ENCODE measurements at regions not wholly inside any gene's neighbourhood (a gene's known extent, or its start where the extent isn't known, plus 50 kb on each side); places are given as distances from the start of the nearest gene placed in this dataset.

DNA sequence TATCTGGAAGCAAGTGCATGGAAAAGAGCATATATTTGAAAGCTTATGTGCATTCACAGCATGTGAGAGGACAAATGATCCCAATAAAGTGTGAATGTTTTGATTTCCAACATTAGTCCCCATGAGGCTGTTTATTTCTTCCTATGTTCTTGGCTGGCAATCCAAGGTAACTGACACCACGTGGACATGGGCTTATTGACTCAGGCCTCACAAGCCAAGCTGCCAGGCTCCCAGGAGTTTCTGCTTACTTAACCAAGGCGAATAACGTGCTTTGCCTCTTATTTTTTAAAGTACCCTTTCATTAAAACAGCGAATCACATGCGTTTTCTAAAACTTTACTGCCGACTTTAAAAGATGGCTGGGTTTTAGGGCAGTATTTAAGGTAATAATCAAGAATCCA lies 441.7 kb downstream of the FUT8 start:
- H3K36me3 ChIP-seq (ENCODE audit: low read length) = no peaks in the 10 kb centered on the region
- H3K4me3 ChIP-seq (ENCODE audit: insufficient read depth, low read length, poor library complexity, severe bottlenecking) = no peak overlapping the region
- H3K9me3 ChIP-seq (ENCODE audit: insufficient read depth, low read length) = no peaks in the 10 kb centered on the region
- H3K9me2 ChIP-seq (replicated peaks; ENCODE audit: insufficient read depth, low read length) = no peaks in the 10 kb centered on the region
- no peaks in the 10 kb centered on the region for H4K20me1 ChIP-seq (ENCODE audit: low read depth, low read length)
- H3K27ac ChIP-seq (ENCODE audit: low read depth, low read length) = no peak overlapping the region
- no peaks in the 10 kb centered on the region for H3K79me2 ChIP-seq (ENCODE audit: insufficient read depth, low read length)
- H3K4me2 ChIP-seq (ENCODE audit: low read depth, low read length, poor library complexity, severe bottlenecking) = no peak overlapping the region
- H3K27me3 ChIP-seq (ENCODE audit: low read length) = no peaks in the 10 kb centered on the region
- no peaks in the 10 kb centered on the region for H3F3A ChIP-seq (ENCODE audit: insufficient read depth)
- TF ChIP-seq, protein P1, sequence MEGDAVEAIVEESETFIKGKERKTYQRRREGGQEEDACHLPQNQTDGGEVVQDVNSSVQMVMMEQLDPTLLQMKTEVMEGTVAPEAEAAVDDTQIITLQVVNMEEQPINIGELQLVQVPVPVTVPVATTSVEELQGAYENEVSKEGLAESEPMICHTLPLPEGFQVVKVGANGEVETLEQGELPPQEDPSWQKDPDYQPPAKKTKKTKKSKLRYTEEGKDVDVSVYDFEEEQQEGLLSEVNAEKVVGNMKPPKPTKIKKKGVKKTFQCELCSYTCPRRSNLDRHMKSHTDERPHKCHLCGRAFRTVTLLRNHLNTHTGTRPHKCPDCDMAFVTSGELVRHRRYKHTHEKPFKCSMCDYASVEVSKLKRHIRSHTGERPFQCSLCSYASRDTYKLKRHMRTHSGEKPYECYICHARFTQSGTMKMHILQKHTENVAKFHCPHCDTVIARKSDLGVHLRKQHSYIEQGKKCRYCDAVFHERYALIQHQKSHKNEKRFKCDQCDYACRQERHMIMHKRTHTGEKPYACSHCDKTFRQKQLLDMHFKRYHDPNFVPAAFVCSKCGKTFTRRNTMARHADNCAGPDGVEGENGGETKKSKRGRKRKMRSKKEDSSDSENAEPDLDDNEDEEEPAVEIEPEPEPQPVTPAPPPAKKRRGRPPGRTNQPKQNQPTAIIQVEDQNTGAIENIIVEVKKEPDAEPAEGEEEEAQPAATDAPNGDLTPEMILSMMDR (IDR thresholded peaks at IDR 0.05; ENCODE audit: insufficient read depth, low read length, poor library complexity, severe bottlenecking) = no peak
- TF ChIP-seq EZH2phosphoT487 (conservative IDR thresholded peaks at IDR 0.05; ENCODE audit: low read length) = no peak
- H2AFZ ChIP-seq (ENCODE audit: low read depth, low read length, severe bottlenecking) = no peak overlapping the region
- no peak overlapping the region for H3K9ac ChIP-seq (ENCODE audit: low read length)

DNA sequence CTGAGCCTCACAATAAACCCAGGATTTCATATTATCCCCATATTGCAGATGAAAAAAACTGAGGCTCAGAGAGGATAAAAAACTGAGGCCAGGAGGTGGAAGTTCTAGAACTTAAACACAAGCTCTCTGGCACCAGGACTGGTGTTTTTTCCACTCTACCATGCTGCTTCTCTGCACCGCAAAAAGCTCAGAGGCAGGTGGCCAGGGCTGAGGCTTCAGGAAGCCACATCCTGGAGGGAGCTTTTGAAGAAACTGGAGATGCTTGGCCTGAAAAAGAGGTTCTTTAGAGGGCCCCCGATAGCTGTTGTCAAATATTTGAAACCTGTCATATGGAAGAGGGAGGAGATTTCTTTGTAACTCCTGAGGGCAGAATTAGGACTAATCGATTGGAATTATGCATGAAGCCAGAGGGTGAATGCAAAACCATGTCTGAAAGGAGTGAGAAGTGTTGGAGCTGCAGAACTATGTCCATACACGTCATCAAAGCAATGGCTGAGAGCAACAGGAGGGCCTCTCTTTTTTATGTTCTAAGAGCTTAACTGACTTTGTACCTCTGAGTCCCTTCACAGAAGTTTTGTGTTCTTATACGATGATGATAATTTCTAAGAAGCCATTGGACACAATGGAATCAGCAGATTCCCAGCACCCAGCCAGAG lies 448.6 kb downstream of the FUT8 start:
- Histone ChIP-seq H3F3A (ENCODE audit: insufficient read depth) (no peaks in the 10 kb centered on the region), H3K9me3 (ENCODE audit: insufficient read depth, low read length) (no peaks in the 10 kb centered on the region), H3K9me2 (replicated peaks; ENCODE audit: insufficient read depth, low read length) (no peaks in the 10 kb centered on the region), H4K20me1 (ENCODE audit: low read depth, low read length) (no peaks in the 10 kb centered on the region), H3K4me2 (ENCODE audit: low read depth, low read length, poor library complexity, severe bottlenecking) (no peak overlapping the region), H3K4me3 (ENCODE audit: insufficient read depth, low read length, poor library complexity, severe bottlenecking) (no peak overlapping the region), H3K36me3 (ENCODE audit: low read length) (no peaks in the 10 kb centered on the region), H3K27me3 (ENCODE audit: low read length) (no peaks in the 10 kb centered on the region), H3K27ac (ENCODE audit: low read depth, low read length) (no peak overlapping the region), H2AFZ (ENCODE audit: low read depth, low read length, severe bottlenecking) (no peak overlapping the region), H3K9ac (ENCODE audit: low read length) (no peak overlapping the region), H3K79me2 (ENCODE audit: insufficient read depth, low read length) (no peaks in the 10 kb centered on the region)
- TF ChIP-seq EZH2phosphoT487 (conservative IDR thresholded peaks at IDR 0.05; ENCODE audit: low read length) = no peak
- TF ChIP-seq, protein P1 (IDR thresholded peaks at IDR 0.05; ENCODE audit: insufficient read depth, low read length, poor library complexity, severe bottlenecking) = no peak

DNA sequence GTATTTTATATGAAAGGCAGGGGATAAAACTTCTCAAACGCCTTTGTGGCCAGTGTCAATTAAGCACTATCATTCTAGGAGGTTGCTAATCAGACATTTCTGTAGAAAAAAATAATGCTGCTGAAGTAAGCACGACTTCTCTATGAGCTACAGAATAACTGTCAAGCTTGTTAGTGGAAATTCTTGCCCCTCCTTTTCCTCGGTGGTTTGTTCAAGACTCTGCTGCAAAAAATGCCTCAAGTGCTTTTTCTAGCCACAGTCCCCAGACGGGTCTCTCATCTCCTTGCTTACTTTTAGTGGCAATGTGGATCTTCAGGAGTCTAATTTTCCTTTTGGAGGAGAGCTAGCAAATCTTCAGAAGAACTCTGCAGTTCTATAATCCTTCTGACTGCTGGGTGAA lies 452.0 kb downstream of the FUT8 start:
- Histone ChIP-seq H4K20me1 (ENCODE audit: low read depth, low read length) (no peaks in the 10 kb centered on the region), H3K9me3 (ENCODE audit: insufficient read depth, low read length) (no peaks in the 10 kb centered on the region), H3K36me3 (ENCODE audit: low read length) (no peaks in the 10 kb centered on the region), H3K4me2 (ENCODE audit: low read depth, low read length, poor library complexity, severe bottlenecking) (no peak overlapping the region), H3K4me3 (ENCODE audit: insufficient read depth, low read length, poor library complexity, severe bottlenecking) (no peak overlapping the region), H3K9ac (ENCODE audit: low read length) (no peak overlapping the region), H3F3A (ENCODE audit: insufficient read depth) (no peaks in the 10 kb centered on the region), H2AFZ (ENCODE audit: low read depth, low read length, severe bottlenecking) (no peak overlapping the region), H3K9me2 (replicated peaks; ENCODE audit: insufficient read depth, low read length) (no peaks in the 10 kb centered on the region), H3K79me2 (ENCODE audit: insufficient read depth, low read length) (no peaks in the 10 kb centered on the region), H3K27ac (ENCODE audit: low read depth, low read length) (no peak overlapping the region), H3K27me3 (ENCODE audit: low read length) (no peaks in the 10 kb centered on the region)
- TF ChIP-seq, protein P1 (IDR thresholded peaks at IDR 0.05; ENCODE audit: insufficient read depth, low read length, poor library complexity, severe bottlenecking) = no peak
- no peak for TF ChIP-seq EZH2phosphoT487 (conservative IDR thresholded peaks at IDR 0.05; ENCODE audit: low read length)

All from SU-DHL-6 (cell line).